GM23248 (cell line): ENCODE measurements at regions not wholly inside any gene's neighbourhood (a gene's known extent, or its start where the extent isn't known, plus 50 kb on each side); places are given as distances from the start of the nearest gene placed in this dataset.

Source experiments
- DNase-seq: peaks from one replicate; pipeline ENCODE4 v3.0.0-alpha.2; 2015
- H2AFZ ChIP-seq: fragments of 200-600 bp; sonication (generic); 2 replicates; pipeline ENCODE4 v1.6.1; 2016; ENCODE audit warnings: antibody characterized with exemption
- H3F3A ChIP-seq: fragments of 200-600 bp; sonication (generic); 2 replicates; pipeline ENCODE4 v1.6.1; 2016; ENCODE audit warnings: mild to moderate bottlenecking, antibody characterized with exemption, mixed run types; ENCODE audit not compliant: insufficient read depth
- H3K27ac ChIP-seq: fragments of 200-600 bp; sonication (generic); 2 replicates; pipeline ENCODE4 v1.5.1; 2016; ENCODE audit warnings: mild to moderate bottlenecking
- H3K27me3 ChIP-seq: fragments of 200-600 bp; sonication (generic); replicated peaks from 2 replicates; pipeline ENCODE4 v1.6.1; 2016; ENCODE audit warnings: mild to moderate bottlenecking; ENCODE audit not compliant: insufficient read depth
- H3K36me3 ChIP-seq: fragments of 200-600 bp; sonication (generic); 2 replicates; pipeline ENCODE4 v1.6.1; 2016; ENCODE audit warnings: low read depth, mild to moderate bottlenecking
- H3K4me1 ChIP-seq: fragments of 200-600 bp; sonication (generic); 2 replicates; pipeline ENCODE4 v1.6.1; 2016; ENCODE audit warnings: mild to moderate bottlenecking; ENCODE audit not compliant: insufficient read depth
- H3K4me2 ChIP-seq: fragments of 200-600 bp; sonication (generic); one replicate; pipeline ENCODE4 v1.6.1; 2016; ENCODE audit warnings: mild to moderate bottlenecking; ENCODE audit not compliant: unreplicated experiment
- H3K4me3 ChIP-seq: fragments of 200-600 bp; sonication (generic); 2 replicates; pipeline ENCODE4 v1.5.1; 2016; ENCODE audit warnings: mild to moderate bottlenecking
- H3K79me2 ChIP-seq: fragments of 200-600 bp; sonication (generic); 2 replicates; pipeline ENCODE4 v1.6.1; 2016; ENCODE audit warnings: mild to moderate bottlenecking; ENCODE audit not compliant: insufficient read depth
- H3K9ac ChIP-seq: fragments of 200-600 bp; sonication (generic); 2 replicates; pipeline ENCODE4 v1.6.1; 2016; ENCODE audit warnings: mild to moderate bottlenecking
- H3K9me2 ChIP-seq: fragments of 200-600 bp; sonication (generic); 2 replicates; pipeline ENCODE4 v1.6.1; 2016; ENCODE audit warnings: mixed run types, mild to moderate bottlenecking, moderate library complexity; ENCODE audit not compliant: insufficient read depth
- H3K9me3 ChIP-seq: fragments of 200-600 bp; sonication (generic); one replicate; pipeline ENCODE4 v1.6.1; 2017; ENCODE audit warnings: low read depth
- H4K20me1 ChIP-seq: fragments of 200-600 bp; sonication (generic); 2 replicates; pipeline ENCODE4 v1.6.0; 2016; ENCODE audit not compliant: insufficient read depth
- EZH2 ChIP-seq: fragments of 200-600 bp; sonication (generic); IDR thresholded peaks from 2 replicates; pipeline ENCODE4 v1.6.1; 2018; ENCODE audit warnings: antibody characterized with exemption, mild to moderate bottlenecking; ENCODE audit not compliant: insufficient read depth, poor library complexity, severe bottlenecking
- EZH2phosphoT487 ChIP-seq: fragments of 200-600 bp; sonication (generic); IDR thresholded peaks from 2 replicates; pipeline ENCODE4 v1.6.1; 2018; ENCODE audit warnings: antibody characterized with exemption, moderate library complexity, mild to moderate bottlenecking, low read depth; ENCODE audit not compliant: insufficient read depth
- WGBS, 2 experiments: methylation state at CpG; one replicate each; pipeline ENCODE4 v1.1.6; 2015 to 2017; ENCODE audit warnings: low lambda C conversion rate in 2 of 2, low coverage in 1 of 2; ENCODE audit errors: missing lambda C conversion rate in 2 of 2; 5-methylcytosine and 5-hydroxymethylcytosine counted together
- in situ Hi-C: fragments of 300-500 bp; cut with MboI; formaldehyde crosslinking; loops from 2 replicates; pipeline ENCODE4 v1.15.0; 2020

- Histone ChIP-seq H3K4me2 (no peak overlapping the region), H3K27ac (no peak overlapping the region), H3K9me2 (no peaks in the 10 kb centered on the region), H3K27me3 (no peaks in the 10 kb centered on the region), H2AFZ (no peak overlapping the region), H3K4me3 (no peak overlapping the region), H3K9ac (no peak overlapping the region), H3K36me3 (no peaks in the 10 kb centered on the region), H3K79me2 (no peaks in the 10 kb centered on the region), H3K9me3 (no peaks in the 10 kb centered on the region), H3F3A (peaks cover 18% of the 10 kb centered on the region), H3K4me1 (peaks cover 15% of the 10 kb centered on the region), H4K20me1 (no peaks in the 10 kb centered on the region)
- no peak for TF ChIP-seq EZH2phosphoT487
- TF ChIP-seq EZH2 = no peak
- no peak for DNase-seq
- WGBS, 2 experiments = 73 to 78% methylated on average over 5 of the region's 5 CpGs
- in situ Hi-C loops = no loop called here
Measured at GRCh38 chr13:34046457-34046856, 228.5 kb downstream of the RFC3 start.

- DNase-seq = no peak
- H3F3A ChIP-seq = peaks cover 17% of the 10 kb centered on the region
- no peak overlapping the region for H3K4me3 ChIP-seq
- H3K9me3 ChIP-seq = no peaks in the 10 kb centered on the region
- TF ChIP-seq EZH2phosphoT487 (no peak), EZH2 (no peak)
- peaks cover 14% of the 10 kb centered on the region for H3K4me1 ChIP-seq
- H3K4me2 ChIP-seq = no peak overlapping the region
- no peak overlapping the region for H3K27ac ChIP-seq
- H3K9me2 ChIP-seq = no peaks in the 10 kb centered on the region
- in situ Hi-C loops = no loop called here
- H3K9ac ChIP-seq = no peak overlapping the region
- no peak overlapping the region for H2AFZ ChIP-seq
- no peaks in the 10 kb centered on the region for H3K36me3 ChIP-seq
- no peaks in the 10 kb centered on the region for H4K20me1 ChIP-seq
- H3K27me3 ChIP-seq = no peaks in the 10 kb centered on the region
- H3K79me2 ChIP-seq = no peaks in the 10 kb centered on the region
- WGBS, 2 experiments = 80 to 91% methylated on average over 2 of the region's 2 CpGs
Measured at GRCh38 chr13:34048652-34049051, 230.7 kb downstream of the RFC3 start.

- Histone ChIP-seq H3K27ac (no peak overlapping the region), H3K36me3 (no peaks in the 10 kb centered on the region), H3K9me2 (no peaks in the 10 kb centered on the region), H2AFZ (no peak overlapping the region), H3K4me3 (no peak overlapping the region), H3K27me3 (no peaks in the 10 kb centered on the region), H4K20me1 (no peaks in the 10 kb centered on the region), H3K4me2 (no peak overlapping the region), H3K4me1 (no peaks in the 10 kb centered on the region), H3F3A (no peaks in the 10 kb centered on the region), H3K9ac (no peak overlapping the region), H3K9me3 (no peaks in the 10 kb centered on the region), H3K79me2 (no peaks in the 10 kb centered on the region)
- in situ Hi-C loops = no loop called here
- TF ChIP-seq EZH2phosphoT487 (no peak), EZH2 (no peak)
- 67 to 68% methylated on average over 1 of the region's 1 CpG for WGBS, 2 experiments
- DNase-seq = no peak
Measured at GRCh38 chr13:34056733-34057258, 238.8 kb downstream of the RFC3 start.

- Histone ChIP-seq H3K4me3 (no peak overlapping the region), H3K4me2 (no peak overlapping the region), H3K79me2 (no peaks in the 10 kb centered on the region), H3K9me2 (no peaks in the 10 kb centered on the region), H3K9ac (no peak overlapping the region), H3F3A (no peaks in the 10 kb centered on the region), H3K4me1 (no peaks in the 10 kb centered on the region), H3K27me3 (no peaks in the 10 kb centered on the region), H3K9me3 (no peaks in the 10 kb centered on the region), H3K36me3 (no peaks in the 10 kb centered on the region), H2AFZ (no peak overlapping the region), H3K27ac (no peak overlapping the region), H4K20me1 (no peaks in the 10 kb centered on the region)
- no peak for DNase-seq
- TF ChIP-seq EZH2phosphoT487 (no peak), EZH2 (no peak)
- 60 to 63% methylated on average over 2 of the region's 2 CpGs for WGBS, 2 experiments
- in situ Hi-C loops = no loop called here
Measured at GRCh38 chr13:34064456-34065205, 246.7 kb downstream of the RFC3 start.

GRCh38 chr13:34065928-34066327 lies 248.0 kb downstream of the RFC3 start:
- Histone ChIP-seq H3K9ac (no peak overlapping the region), H3K4me1 (0 out of 2 replicates have a peak, but pooled peaks cover 3% of the 10 kb centered on the region), H3K36me3 (no peaks in the 10 kb centered on the region), H3K27ac (no peak overlapping the region), H3K27me3 (no peaks in the 10 kb centered on the region), H3F3A (no peaks in the 10 kb centered on the region), H3K9me3 (no peaks in the 10 kb centered on the region), H2AFZ (no peak overlapping the region), H3K4me2 (no peak overlapping the region), H3K9me2 (no peaks in the 10 kb centered on the region), H3K79me2 (no peaks in the 10 kb centered on the region), H3K4me3 (no peak overlapping the region), H4K20me1 (no peaks in the 10 kb centered on the region)
- 89 to 90% methylated on average over 2 of the region's 2 CpGs for WGBS, 2 experiments
- no peak for DNase-seq
- in situ Hi-C loops = no loop called here
- TF ChIP-seq EZH2 (no peak), EZH2phosphoT487 (no peak)
